22Rv1 (cell line): ENCODE measurements at regions not wholly inside any gene's neighbourhood (a gene's known extent, or its start where the extent isn't known, plus 50 kb on each side); places are given as distances from the start of the nearest gene placed in this dataset.

Experiments
- ZFX ChIP-seq: fragments of 450-650 bp; IDR thresholded peaks from 2 replicates; pipeline ENCODE4 v1.6.1; 2017; ENCODE audit warnings: antibody characterized with exemption, borderline replicate concordance
- TF ChIP-seq, protein P1 (sequence below): fragments of 450-650 bp; IDR thresholded peaks from 2 replicates; pipeline ENCODE4 v1.5.1; 2017; ENCODE audit warnings: mild to moderate bottlenecking

DNA sequence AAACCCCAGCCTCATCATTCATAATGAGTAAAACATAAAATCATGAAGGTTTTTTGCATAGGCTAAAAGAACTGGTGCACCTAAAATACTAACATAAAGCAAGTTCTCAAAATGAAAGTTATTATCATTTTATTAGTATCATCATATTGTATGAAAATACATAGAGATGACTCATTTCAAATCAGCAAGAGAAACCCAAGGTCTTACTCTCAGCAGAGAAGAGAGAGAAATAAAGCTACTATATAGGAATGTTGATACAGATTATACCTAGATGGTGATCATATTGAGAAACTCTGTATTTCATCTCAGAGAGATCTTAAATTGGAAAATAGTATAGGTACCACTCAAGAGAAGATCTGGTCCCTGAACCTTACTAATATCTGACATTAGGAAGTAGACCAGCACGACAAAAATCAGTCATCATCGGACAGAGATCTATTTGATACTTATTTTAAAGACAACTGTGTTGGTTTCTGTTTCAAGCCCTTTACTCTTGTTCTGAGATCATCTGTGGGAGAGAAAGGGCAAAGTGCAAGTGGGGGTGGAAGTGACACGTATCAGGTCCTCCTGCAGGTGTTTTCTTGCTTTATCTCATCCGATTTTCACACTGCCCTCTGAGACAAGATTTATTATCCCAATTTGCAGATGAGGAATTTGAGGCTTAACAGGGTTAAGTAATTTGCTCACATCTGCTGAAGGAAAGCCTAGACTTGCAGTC lies 532.3 kb downstream of the MAFB start:
- TF ChIP-seq, protein P1, sequence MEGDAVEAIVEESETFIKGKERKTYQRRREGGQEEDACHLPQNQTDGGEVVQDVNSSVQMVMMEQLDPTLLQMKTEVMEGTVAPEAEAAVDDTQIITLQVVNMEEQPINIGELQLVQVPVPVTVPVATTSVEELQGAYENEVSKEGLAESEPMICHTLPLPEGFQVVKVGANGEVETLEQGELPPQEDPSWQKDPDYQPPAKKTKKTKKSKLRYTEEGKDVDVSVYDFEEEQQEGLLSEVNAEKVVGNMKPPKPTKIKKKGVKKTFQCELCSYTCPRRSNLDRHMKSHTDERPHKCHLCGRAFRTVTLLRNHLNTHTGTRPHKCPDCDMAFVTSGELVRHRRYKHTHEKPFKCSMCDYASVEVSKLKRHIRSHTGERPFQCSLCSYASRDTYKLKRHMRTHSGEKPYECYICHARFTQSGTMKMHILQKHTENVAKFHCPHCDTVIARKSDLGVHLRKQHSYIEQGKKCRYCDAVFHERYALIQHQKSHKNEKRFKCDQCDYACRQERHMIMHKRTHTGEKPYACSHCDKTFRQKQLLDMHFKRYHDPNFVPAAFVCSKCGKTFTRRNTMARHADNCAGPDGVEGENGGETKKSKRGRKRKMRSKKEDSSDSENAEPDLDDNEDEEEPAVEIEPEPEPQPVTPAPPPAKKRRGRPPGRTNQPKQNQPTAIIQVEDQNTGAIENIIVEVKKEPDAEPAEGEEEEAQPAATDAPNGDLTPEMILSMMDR = no peak
- no peak for TF ChIP-seq ZFX
